GM18508 (cell line): ENCODE measurements at regions not wholly inside any gene's neighbourhood (a gene's known extent, or its start where the extent isn't known, plus 50 kb on each side); places are given as distances from the start of the nearest gene placed in this dataset.
"Not testable (repeated sequence)": the region's sequence is repeated elsewhere in the genome, so short reads cannot be mapped to it uniquely, and the experiment has no call there.

Source experiments
- ATAC-seq: cut with Tn5 transposase; IDR thresholded peaks from one replicate; pipeline ENCODE4 v1.9.1; 2021; ENCODE audit warnings: moderate number of reproducible peaks; ENCODE audit not compliant: insufficient read depth, unreplicated experiment

- no peak for ATAC-seq
These were observed 1067.5 kb downstream of the PCDH7 start for GRCh38 chr4:31787701-31788100.

GRCh38 chr4:31788676-31789075, 1068.5 kb downstream of the PCDH7 start:
- no peak for ATAC-seq

GRCh38 chr4:31791666-31792065, 1071.5 kb downstream of the PCDH7 start:
- ATAC-seq, result no peak

GRCh38 chr4:31793907-31794306, 1073.7 kb downstream of the PCDH7 start:
- ATAC-seq, result no peak

- ATAC-seq, result not testable (repeated sequence)
These were observed 1076.9 kb downstream of the PCDH7 start for GRCh38 chr4:31797052-31797451.

- ATAC-seq, result no peak
These were observed 1083.5 kb downstream of the PCDH7 start for GRCh38 chr4:31803526-31804195.

- ATAC-seq, result no peak
These were observed 1086.9 kb downstream of the PCDH7 start for GRCh38 chr4:31807036-31807435.

- ATAC-seq, result no peak
These were observed 1124.2 kb downstream of the PCDH7 start for GRCh38 chr4:31844350-31844749.

GRCh38 chr4:31851946-31852345, 1131.8 kb downstream of the PCDH7 start:
- ATAC-seq, result no peak

GRCh38 chr4:31877429-31877828, 1157.3 kb downstream of the PCDH7 start:
- ATAC-seq, result no peak

GRCh38 chr4:31880837-31881236, 1160.7 kb downstream of the PCDH7 start:
- not testable (repeated sequence) for ATAC-seq

- no peak for ATAC-seq
These were observed 1176.2 kb downstream of the PCDH7 start for GRCh38 chr4:31896349-31896748.

- ATAC-seq, result no peak
These were observed 1185.2 kb downstream of the PCDH7 start for GRCh38 chr4:31905363-31905762.

- ATAC-seq, result no peak
These were observed 1188.1 kb downstream of the PCDH7 start for GRCh38 chr4:31908261-31908660.

GRCh38 chr4:31917334-31917733, 1197.2 kb downstream of the PCDH7 start:
- no peak for ATAC-seq

- ATAC-seq, result no peak
These were observed 1198.7 kb downstream of the PCDH7 start for GRCh38 chr4:31918891-31919290.

GRCh38 chr4:31923634-31924033, 1203.5 kb downstream of the PCDH7 start:
- ATAC-seq, result no peak

- ATAC-seq, result no peak
These were observed 1209.6 kb downstream of the PCDH7 start for GRCh38 chr4:31929676-31930345.

GRCh38 chr4:31946456-31946855, 1226.3 kb downstream of the PCDH7 start:
- no peak for ATAC-seq

- ATAC-seq, result no peak
These were observed 1226.9 kb downstream of the PCDH7 start for GRCh38 chr4:31947101-31947500.

GRCh38 chr4:31949045-31949444, 1228.9 kb downstream of the PCDH7 start:
- ATAC-seq, result no peak

GRCh38 chr4:31955346-31955745, 1235.2 kb downstream of the PCDH7 start:
- no peak for ATAC-seq
